Panc1 (cell line): ENCODE measurements at regions not wholly inside any gene's neighbourhood (a gene's known extent, or its start where the extent isn't known, plus 50 kb on each side); places are given as distances from the start of the nearest gene placed in this dataset.

Source experiments
- ATAC-seq: fragments of 200-7000 bp; cut with Tn5 transposase; 2 replicates; pipeline ENCODE4 v1.9.1; 2020; ENCODE audit warnings: mild to moderate bottlenecking, moderate library complexity
- BruUV-seq: library from RNA; stranded (reverse); fragments of 400-500 nt; replicated peaks from 2 replicates; lab custom pipeline; 2021; lab: Mats Ljungman, UMichigan
- CTCF ChIA-PET: fragments of 300-600 bp; sonication (Branson Sonifier 250); formaldehyde crosslinking; loops from one replicate; lab custom pipeline; 2022; ENCODE audit warnings: antibody characterized with exemption; lab: Charles Lee
- POLR2A ChIA-PET: fragments of 300-600 bp; sonication (Branson Sonifier 250); formaldehyde crosslinking; loops from one replicate; lab custom pipeline; 2022; ENCODE audit warnings: antibody characterized with exemption; lab: Charles Lee
- DNase-seq: peaks from one replicate; pipeline ENCODE4 v3.0.0-alpha.2; 2010; ENCODE audit warnings: low read depth, low spot score
- H3K27ac ChIP-seq: 2 replicates; pipeline ENCODE4 v1.5.1; 2011; ENCODE audit warnings: mild to moderate bottlenecking, low read length, inconsistent platforms
- H3K27me3 ChIP-seq: fragments of 200-500 bp; sonication (Bioruptor generic); 2 replicates; pipeline ENCODE4 v1.6.0; 2014; ENCODE audit warnings: low read length, inconsistent platforms; ENCODE audit not compliant: control insufficient read depth, insufficient read depth
- H3K36me3 ChIP-seq: fragments of 200-500 bp; sonication (Bioruptor generic); 2 replicates; pipeline ENCODE4 v1.5.1; 2014; ENCODE audit warnings: inconsistent platforms, mild to moderate bottlenecking, low read length, moderate library complexity; ENCODE audit not compliant: control insufficient read depth, insufficient read depth
- H3K4me1 ChIP-seq: 2 replicates; pipeline ENCODE4 v1.5.1; 2011; ENCODE audit warnings: inconsistent platforms, mild to moderate bottlenecking, low read length, moderate library complexity; ENCODE audit not compliant: control insufficient read depth, insufficient read depth
- H3K4me3 ChIP-seq, 2 experiments: 2 replicates each; pipeline ENCODE4 v1.5.1; 2011 to 2012; ENCODE audit warnings: low read depth in 2 of 2, low read length in 2 of 2, mild to moderate bottlenecking in 2 of 2, inconsistent platforms in 1 of 2, moderate library complexity in 1 of 2
- H3K9me3 ChIP-seq: fragments of 200-500 bp; sonication (Bioruptor generic); 2 replicates; pipeline ENCODE4 v1.5.1; 2014; ENCODE audit warnings: low read depth, mild to moderate bottlenecking, inconsistent platforms, low read length, moderate library complexity; ENCODE audit not compliant: control insufficient read depth, insufficient read depth
- POLR2AphosphoS5 ChIP-seq: IDR thresholded peaks from 2 replicates; pipeline ENCODE4 v1.6.1; 2012; ENCODE audit warnings: mild to moderate bottlenecking, low read depth, low read length, moderate library complexity
- SIN3A ChIP-seq: IDR thresholded peaks from 2 replicates; pipeline ENCODE4 v1.6.1; 2012; ENCODE audit warnings: low read depth, mild to moderate bottlenecking, low read length, moderate library complexity, borderline replicate concordance; ENCODE audit not compliant: insufficient read depth
- TCF7L2 ChIP-seq: IDR thresholded peaks from 2 replicates; pipeline ENCODE4 v1.6.1; 2011; ENCODE audit warnings: mild to moderate bottlenecking, low read depth, low read length, inconsistent platforms
- in situ Hi-C: cut with HindIII; loops from 2 replicates; pipeline ENCODE4 v1.10.0; 2016; ENCODE audit warnings: low sequenced_read_pairs, low pct_unique_long_range_greater_than_20kb
- intact Hi-C: fragments of 100-400 bp; cut with micrococcal nuclease; formaldehyde crosslinking; loops from one replicate; pipeline ENCODE4 v1.10.0; 2022; ENCODE audit not compliant: unreplicated experiment
- TF ChIP-seq, protein P1 (sequence below): fragments of 450-650 bp; IDR thresholded peaks from 2 replicates; pipeline ENCODE4 v1.5.1; 2017; ENCODE audit warnings: mild to moderate bottlenecking
- TF ChIP-seq, protein P2 (sequence below), 2 experiments: IDR thresholded peaks; 2 replicates each; pipeline ENCODE4 v1.6.1; 2011 to 2012; ENCODE audit warnings: low read depth in 2 of 2, control low read depth in 1 of 2, low read length in 1 of 2, mild to moderate bottlenecking in 1 of 2, moderate library complexity in 1 of 2; ENCODE audit not compliant: insufficient read depth in 1 of 2

DNA sequence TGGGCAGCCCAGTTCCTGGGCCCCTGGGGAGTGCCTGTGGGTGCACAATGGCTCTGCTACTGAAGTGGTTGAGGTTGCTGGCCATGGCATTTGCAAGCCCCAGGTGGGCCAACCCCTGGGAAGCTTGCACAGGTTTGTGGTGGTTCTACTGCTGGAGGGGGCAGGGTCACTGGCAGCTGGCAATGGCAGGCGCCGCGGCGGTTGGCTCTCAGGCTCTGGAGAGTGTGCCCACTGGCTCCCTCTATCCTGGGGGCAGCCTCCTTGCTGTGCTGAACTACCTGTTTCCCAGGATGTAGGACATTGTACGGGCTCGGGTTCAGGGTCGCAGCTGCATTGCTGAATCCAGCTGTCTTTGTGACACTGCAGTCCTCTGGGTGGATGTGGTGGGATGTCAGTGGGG lies 180.2 kb upstream of the HES1 start:
- Histone ChIP-seq H3K27ac (no peak overlapping the region), H3K4me1 (no peaks in the 10 kb centered on the region), H3K36me3 (no peaks in the 10 kb centered on the region), H3K9me3 (peaks cover 17% of the 10 kb centered on the region), H3K27me3 (no peaks in the 10 kb centered on the region), H3K4me3 (no peak overlapping the region)
- in situ Hi-C loops (no loop called here), intact Hi-C loops (no loop called here)
- no peak for DNase-seq
- ChIA-PET POLR2A (no interaction called here), CTCF (no interaction called here)
- BruUV-seq, result no TSS peak
- no peak for ATAC-seq
- TF ChIP-seq, protein P1, sequence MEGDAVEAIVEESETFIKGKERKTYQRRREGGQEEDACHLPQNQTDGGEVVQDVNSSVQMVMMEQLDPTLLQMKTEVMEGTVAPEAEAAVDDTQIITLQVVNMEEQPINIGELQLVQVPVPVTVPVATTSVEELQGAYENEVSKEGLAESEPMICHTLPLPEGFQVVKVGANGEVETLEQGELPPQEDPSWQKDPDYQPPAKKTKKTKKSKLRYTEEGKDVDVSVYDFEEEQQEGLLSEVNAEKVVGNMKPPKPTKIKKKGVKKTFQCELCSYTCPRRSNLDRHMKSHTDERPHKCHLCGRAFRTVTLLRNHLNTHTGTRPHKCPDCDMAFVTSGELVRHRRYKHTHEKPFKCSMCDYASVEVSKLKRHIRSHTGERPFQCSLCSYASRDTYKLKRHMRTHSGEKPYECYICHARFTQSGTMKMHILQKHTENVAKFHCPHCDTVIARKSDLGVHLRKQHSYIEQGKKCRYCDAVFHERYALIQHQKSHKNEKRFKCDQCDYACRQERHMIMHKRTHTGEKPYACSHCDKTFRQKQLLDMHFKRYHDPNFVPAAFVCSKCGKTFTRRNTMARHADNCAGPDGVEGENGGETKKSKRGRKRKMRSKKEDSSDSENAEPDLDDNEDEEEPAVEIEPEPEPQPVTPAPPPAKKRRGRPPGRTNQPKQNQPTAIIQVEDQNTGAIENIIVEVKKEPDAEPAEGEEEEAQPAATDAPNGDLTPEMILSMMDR, result no peak
- TF ChIP-seq SIN3A (no peak), TCF7L2 (no peak), POLR2AphosphoS5 (no peak)
- TF ChIP-seq, protein P2, sequence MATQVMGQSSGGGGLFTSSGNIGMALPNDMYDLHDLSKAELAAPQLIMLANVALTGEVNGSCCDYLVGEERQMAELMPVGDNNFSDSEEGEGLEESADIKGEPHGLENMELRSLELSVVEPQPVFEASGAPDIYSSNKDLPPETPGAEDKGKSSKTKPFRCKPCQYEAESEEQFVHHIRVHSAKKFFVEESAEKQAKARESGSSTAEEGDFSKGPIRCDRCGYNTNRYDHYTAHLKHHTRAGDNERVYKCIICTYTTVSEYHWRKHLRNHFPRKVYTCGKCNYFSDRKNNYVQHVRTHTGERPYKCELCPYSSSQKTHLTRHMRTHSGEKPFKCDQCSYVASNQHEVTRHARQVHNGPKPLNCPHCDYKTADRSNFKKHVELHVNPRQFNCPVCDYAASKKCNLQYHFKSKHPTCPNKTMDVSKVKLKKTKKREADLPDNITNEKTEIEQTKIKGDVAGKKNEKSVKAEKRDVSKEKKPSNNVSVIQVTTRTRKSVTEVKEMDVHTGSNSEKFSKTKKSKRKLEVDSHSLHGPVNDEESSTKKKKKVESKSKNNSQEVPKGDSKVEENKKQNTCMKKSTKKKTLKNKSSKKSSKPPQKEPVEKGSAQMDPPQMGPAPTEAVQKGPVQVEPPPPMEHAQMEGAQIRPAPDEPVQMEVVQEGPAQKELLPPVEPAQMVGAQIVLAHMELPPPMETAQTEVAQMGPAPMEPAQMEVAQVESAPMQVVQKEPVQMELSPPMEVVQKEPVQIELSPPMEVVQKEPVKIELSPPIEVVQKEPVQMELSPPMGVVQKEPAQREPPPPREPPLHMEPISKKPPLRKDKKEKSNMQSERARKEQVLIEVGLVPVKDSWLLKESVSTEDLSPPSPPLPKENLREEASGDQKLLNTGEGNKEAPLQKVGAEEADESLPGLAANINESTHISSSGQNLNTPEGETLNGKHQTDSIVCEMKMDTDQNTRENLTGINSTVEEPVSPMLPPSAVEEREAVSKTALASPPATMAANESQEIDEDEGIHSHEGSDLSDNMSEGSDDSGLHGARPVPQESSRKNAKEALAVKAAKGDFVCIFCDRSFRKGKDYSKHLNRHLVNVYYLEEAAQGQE (IDR thresholded peaks at IDR 0.05; ENCODE audit: insufficient read depth in 1 of 2, low read depth in 2 of 2, low read length in 1 of 2), result no peak

DNA sequence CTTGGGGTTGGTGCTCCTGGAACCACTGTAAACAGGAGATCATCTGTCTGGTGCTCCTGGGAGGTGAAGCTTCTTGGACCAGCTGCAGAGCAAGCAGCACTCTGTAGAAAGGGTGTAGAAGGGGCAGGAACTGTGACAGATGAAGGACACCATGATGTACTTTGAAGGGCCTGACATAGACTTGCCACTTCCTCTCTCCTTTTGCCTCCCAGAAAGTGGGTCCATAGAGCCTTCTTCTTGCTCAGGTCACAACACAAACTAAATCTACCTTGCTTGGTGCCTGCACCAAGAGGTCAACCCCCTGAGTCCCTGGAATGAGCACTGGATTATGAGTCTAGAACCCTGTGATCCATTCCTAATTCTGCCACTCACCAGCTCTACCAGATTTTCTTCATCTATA lies 176.1 kb upstream of the HES1 start:
- DNase-seq, result no peak
- ChIA-PET CTCF (no interaction called here), POLR2A (no interaction called here)
- no peaks in the 10 kb centered on the region for H3K36me3 ChIP-seq
- H3K4me3 ChIP-seq, result no peak overlapping the region
- no peaks in the 10 kb centered on the region for H3K27me3 ChIP-seq
- H3K9me3 ChIP-seq, result peaks cover 9% of the 10 kb centered on the region
- TF ChIP-seq, protein P2 (IDR thresholded peaks at IDR 0.05; ENCODE audit: insufficient read depth in 1 of 2, low read depth in 2 of 2, low read length in 1 of 2), result no peak
- TF ChIP-seq, protein P1, result no peak
- TF ChIP-seq SIN3A, result no peak
- TF ChIP-seq POLR2AphosphoS5, result no peak
- TF ChIP-seq TCF7L2, result no peak
- in situ Hi-C loops, result no loop called here
- BruUV-seq, result no TSS peak
- no peak for ATAC-seq
- H3K4me1 ChIP-seq, result no peaks in the 10 kb centered on the region
- no peak overlapping the region for H3K27ac ChIP-seq
- intact Hi-C loops, result no loop called here
